A204.1 (cell line): ENCODE measurements at regions not wholly inside any gene's neighbourhood (a gene's known extent, or its start where the extent isn't known, plus 50 kb on each side); places are given as distances from the start of the nearest gene placed in this dataset.
A peak's percentile ranks its signal among the peaks of the same experiment; 100 is the strongest.
"Not testable (repeated sequence)": the region's sequence is repeated elsewhere in the genome, so short reads cannot be mapped to it uniquely, and the experiment has no call there.

Source experiments
- FAIRE-seq: peaks from 2 replicates; lab custom pipeline; 2012; peaks lifted over from hg19 to GRCh38; lab: Jason Lieb, UNC

DNA sequence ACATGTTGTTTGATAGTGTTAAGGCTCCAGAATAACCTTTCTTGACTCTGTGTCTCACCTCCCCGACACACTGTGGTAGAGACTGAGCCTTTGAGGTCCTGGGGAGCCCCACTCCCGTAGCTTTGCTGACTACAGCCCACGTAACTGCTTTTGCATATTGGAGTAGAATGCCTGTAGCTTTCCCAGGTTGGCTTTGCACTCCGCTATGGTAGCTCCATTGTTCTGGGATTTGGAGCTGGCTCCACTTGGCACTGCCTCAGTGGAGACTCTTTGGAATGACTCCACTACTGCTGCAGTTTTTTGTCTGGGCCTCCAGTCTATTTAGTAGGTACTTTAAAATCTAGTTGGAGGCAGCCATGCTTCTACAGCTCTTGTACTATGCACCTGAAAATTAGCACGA lies 56.2 kb upstream of the ANXA1 start:
- no peak for FAIRE-seq

DNA sequence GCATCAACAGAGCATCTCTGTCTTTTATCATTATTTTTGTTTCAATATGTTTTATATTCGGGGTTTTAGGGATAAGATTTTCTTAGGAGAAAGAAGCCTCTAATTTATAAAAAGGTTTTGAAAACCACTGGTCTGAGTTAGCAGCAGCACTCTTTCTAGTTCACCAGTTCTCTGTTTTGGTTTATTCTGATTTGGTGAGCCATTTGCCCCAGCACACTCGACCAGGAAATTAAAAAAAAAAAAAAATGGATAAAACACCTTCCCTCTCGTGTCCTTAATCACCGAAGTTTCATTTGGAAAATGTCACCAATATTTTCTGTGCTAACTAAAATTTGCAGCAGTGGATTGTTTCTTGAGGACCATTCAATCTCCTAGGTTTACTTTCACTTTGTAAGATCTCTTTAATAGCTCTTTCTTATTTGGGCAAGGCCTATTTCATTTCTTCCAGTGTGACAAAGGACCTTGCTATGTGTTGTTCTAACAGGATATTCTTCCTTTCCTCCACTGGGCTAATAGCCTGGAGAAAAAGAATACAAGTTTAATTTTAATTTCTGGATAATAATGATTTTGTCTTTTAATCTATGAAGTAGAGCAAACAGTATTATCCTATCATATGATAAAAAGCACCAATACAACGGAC lies 57.8 kb upstream of the ANXA1 start:
- no peak for FAIRE-seq

- no peak for FAIRE-seq
Measured at GRCh38 chr9:73093016-73093739, 58.5 kb upstream of the ANXA1 start.

- FAIRE-seq: no peak
Measured at GRCh38 chr9:73091909-73092308, 59.8 kb upstream of the ANXA1 start.

DNA sequence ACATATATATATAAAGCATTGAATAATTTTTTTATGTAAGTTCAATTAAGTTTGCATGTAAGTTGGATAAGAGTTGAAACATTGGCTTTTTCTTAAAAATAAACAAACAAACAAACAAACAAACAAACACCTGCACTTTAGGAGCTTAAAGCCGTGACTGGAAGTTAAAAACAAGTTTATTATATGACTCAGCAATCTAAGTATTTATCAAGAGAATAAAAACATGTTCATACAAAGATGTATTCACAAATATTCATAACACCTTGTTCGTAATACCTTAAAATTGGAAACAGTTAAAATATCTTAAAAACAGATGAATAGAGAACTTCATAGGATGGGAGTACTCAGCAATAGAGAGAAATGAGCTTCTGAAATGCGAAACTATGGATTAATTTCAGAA lies 61.5 kb upstream of the ANXA1 start:
- no peak for FAIRE-seq

GRCh38 chr9:73089304-73089985 lies 62.2 kb upstream of the ANXA1 start:
- FAIRE-seq: no peak

DNA sequence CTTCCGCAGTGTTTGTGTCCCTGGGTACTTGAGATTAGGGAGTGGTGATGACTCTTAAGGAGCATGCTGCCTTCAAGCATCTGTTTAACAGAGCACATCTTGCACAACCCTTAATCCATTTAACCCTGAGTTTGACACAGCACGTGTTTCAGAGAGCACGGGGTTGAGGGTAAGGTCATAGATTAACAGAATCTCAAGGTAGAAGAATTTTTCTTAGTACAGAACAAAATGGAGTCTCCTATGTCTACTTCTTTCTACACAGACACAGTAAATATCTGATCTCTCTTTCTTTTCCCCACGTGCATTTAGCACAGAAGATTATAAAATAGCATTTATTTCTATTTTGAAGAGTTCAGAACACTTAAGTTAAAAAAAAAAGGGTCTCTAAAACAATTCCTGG lies 63.8 kb upstream of the ANXA1 start:
- FAIRE-seq: not testable (repeated sequence)

DNA sequence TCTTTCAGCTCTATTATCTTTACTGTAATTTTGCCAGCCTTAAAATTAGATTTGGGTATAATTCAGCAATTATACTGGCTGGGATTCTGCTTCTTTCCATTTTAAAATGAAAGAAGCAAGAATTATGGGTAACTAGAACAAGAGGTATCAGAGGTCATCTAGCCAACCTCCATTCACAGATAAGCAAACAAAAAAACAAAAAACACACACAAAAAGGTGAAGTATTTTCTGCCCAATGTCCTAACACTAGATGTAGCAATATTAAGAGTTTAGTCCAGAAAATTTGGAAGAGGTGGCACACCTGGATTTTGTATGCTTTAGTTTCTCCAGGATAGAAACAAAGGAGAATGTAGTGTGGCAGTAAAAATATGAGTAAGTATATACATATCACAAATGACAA lies 68.1 kb upstream of the ANXA1 start:
- no peak for FAIRE-seq

DNA sequence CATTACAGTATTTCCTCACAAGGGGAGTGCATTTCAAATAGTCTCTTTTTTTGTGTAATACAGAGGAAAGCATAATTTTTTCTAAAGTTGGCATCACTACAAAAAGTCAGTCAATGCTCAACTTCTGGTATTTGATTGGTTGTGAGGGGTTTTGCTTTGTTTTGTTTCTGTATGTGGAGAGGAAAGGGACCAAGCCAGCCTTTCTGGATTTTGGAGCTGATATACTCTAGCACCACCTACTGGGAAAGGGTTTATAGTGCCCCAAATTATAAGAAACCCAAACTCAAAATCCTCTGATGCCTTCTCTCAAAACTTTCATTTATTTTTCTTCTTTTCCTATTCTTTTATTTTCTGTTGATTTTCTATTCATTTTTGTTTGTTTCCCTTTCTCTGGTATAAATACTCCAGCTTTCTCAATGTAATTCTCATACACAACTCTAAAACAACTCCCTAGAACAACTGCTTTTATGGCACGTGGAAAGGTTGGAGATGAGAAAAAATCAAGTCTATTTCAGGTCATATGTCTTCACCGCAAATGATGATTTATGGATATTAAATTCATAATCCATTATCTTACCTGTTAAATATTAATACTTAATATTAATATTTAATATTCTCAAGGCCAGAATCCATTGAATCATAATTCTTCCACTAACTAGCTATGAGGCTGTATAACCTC lies 69.5 kb upstream of the ANXA1 start:
- FAIRE-seq: peak; percentile 95

- no peak for FAIRE-seq
Measured at GRCh38 chr9:73080110-73080694, 71.5 kb upstream of the ANXA1 start.

- no peak for FAIRE-seq
Measured at GRCh38 chr9:73079326-73079725, 72.3 kb upstream of the ANXA1 start.

DNA sequence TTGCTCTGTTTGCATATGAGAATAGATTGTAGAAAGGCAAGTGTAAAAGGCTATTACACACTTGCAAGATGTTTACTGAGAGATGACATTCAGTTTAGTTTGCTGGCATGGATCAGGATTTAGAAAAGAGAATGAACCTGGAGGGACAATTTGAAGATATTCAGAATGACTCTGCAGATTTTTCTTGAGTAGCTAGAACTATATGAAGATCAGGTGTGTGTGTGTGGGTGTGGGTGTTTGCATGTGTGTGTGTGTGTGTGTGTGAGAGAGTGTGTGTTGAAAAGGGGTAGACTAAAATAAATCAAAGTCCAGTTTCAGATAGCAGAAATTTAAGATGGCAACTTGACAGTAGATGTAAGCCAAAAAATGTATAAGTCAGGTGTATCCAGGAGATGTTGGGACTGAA lies 74.0 kb upstream of the ANXA1 start:
- no peak for FAIRE-seq

GRCh38 chr9:73076970-73077369 lies 74.7 kb upstream of the ANXA1 start:
- no peak for FAIRE-seq

DNA sequence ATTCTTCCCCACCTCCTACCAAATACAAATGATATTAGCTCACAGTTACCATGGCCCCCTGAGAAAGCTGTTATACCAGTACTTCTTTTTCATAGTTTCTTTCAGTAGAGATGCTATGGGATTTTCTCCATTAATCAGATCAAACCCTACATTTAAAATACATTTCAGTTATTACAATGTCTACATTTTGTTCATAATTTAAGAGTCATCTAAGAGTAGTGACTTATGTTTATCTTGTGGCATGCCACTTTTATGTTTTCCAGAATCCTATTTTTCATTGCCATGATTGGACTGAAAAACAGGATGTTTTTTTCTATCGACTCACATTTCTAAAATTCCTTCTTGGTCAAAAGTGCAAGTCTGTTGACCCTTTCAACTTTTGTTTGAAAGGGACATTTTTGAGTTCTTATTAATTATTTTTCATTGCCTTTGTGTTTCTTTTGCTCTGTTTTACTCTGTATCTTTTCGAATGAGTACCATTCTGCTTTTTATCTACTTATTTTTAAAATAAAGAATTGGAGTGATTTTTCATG lies 77.4 kb upstream of the ANXA1 start:
- no peak for FAIRE-seq

DNA sequence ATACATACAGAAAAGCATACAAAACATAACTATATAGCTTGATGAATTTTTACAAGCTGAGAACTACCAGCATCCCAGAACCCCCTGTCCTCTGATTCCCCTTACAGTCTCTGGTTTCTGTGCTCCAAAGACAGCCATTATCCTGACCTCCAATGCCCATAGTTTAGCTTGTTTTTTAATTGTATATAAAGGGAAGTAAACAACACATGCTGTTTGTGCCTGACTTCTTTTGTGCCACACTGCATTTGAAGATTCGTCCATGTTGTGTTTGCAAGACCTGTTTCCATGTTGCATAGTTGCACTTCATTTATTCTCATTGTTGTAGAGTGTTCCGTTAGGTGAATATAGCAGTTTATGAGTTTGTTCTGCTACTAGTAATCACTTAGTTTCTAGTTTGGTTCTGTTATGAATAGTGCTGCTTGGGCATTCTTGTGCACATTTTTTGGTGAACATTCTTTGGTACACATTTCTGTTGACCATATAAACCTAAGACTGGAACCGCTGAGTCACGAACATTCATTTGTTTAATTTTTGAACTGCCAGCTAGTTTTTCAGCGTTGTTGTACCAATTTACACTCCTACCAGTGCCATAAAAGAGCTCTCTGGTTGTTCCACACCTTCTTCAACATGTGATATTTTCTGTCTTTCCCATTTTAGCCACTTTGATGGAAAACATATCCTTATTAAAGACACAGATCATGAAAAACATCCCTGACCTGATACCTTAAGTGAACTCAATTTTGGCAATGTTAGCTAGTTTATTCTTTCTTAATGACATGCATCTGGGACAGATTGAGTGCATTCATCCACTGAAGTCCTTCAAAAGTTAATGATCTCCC lies 78.1 kb upstream of the ANXA1 start:
- FAIRE-seq: no peak

DNA sequence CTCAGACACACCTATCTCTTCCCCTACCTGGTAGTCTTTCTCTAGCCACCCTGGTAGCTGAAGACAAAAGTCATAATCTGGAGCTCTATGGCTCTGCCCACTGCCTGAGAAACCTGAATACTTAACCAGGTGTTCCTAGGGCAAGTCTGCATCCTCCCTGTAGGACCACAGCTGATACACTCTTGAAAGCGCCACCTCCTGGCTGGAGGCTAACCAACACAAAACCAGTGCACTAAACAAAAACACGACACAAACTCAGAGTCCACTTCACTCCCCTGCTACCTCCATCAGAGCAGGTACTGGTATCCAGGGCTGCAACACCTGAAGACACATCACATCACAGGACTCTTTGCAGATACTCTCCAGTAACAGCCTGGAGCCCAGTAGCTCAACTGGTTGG lies 84.6 kb upstream of the ANXA1 start:
- FAIRE-seq: no peak

- no peak for FAIRE-seq
Measured at GRCh38 chr9:73065439-73065838, 86.2 kb upstream of the ANXA1 start.

DNA sequence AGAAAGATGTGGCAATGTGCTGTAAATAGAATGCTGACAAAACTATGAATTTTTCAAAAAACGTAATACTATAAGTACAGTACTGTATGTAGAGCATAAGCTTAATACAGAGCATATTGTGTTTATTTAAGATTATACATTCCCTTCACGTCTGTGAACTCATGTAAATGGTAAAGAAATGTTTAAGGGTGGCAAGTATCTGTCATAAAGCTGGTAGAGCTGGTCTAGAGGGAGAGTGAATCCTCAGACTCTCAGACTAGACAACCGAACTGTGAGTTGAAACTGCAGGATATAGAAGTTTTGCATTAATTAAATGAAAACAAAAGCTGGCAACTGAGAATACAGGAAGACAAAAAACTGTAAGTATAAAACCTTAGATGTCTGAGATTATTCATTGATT lies 87.3 kb upstream of the ANXA1 start:
- FAIRE-seq: no peak

DNA sequence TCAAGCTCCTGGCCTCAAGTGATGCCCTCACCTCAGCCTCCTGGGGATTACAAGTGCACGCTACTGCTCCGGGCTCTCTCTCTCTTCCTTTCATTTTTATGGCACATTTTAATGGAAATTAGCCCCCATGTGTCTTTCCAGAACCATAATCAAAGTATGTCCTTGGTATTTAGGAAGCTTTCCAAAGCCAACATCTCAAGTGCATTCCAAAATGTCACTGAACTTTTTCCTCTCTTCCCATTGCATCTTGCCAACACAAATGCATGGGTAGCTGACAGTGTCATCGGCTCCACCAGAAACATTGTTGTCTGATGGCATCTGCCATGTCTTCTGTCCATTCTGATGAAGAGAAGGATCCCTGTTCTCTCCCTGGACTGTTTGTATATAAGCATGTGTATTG lies 90.5 kb upstream of the ANXA1 start:
- no peak for FAIRE-seq

DNA sequence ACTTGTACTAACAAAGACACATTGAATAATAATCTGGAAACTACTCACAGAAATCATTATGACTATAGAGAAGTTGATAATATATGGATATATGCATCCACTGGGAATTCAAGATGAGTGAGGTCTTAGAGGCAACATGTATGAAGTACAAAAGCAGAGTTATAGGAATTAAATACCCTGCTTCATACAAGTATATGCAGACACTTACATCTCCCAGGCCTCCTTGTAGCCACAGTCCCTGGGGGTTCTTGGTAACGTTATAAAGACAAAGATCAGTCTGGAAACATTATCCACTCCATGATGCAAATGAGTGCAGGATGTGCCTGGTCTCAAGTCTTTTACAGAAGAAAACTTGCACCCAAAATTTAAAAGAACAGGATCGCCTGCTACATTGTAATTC lies 92.4 kb upstream of the ANXA1 start:
- FAIRE-seq: no peak

- FAIRE-seq: no peak
Measured at GRCh38 chr9:73056245-73056644, 95.4 kb upstream of the ANXA1 start.

DNA sequence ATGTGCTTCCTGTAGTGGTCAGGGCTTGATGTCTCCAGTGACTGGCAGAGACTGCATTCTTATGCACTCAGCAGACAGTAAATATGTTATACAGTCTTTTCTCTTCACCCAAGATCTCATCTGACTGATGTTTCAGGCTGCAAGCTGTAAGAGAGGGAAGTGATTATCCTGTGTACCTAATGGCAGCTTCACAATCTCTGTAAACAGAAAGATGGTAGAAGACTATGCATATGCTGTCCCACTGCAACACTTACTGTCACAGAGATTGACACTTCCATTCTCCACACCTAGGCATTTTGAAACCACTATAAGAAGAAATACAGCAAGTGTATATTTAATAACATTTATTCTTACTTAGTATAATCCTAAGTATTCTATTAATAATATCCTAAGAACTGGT lies 97.6 kb upstream of the ANXA1 start:
- FAIRE-seq: no peak
